ENCODE measurements at regions not wholly inside any gene's neighbourhood (a gene's known extent, or its start where the extent isn't known, plus 50 kb on each side); places are given as distances from the start of the nearest gene placed in this dataset.

- intact Hi-C loops (cut with DNase I; ENCODE audit: low total_unique reads) = no loop called here
- no peak for TF ChIP-seq POLR2A (IDR thresholded peaks at IDR 0.05)
- TF ChIP-seq CTCF (IDR thresholded peaks at IDR 0.05 in 4 of 5, conservative IDR thresholded peaks at IDR 0.05 in 1 of 5) = no peak
- H3K27me3 ChIP-seq = no peaks in the 10 kb centered on the region
Measured at GRCh38 chr6:164208371-164208770, 793.9 kb downstream of the QKI start.

GRCh38 chr6:164206807-164207423, 792.4 kb downstream of the QKI start:
- H3K4me1 ChIP-seq = no peaks in the 10 kb centered on the region
- ATAC-seq (no peak), DNase-seq (no peak)
- H3K4me3 ChIP-seq = no peak overlapping the region
- H3K27ac ChIP-seq = no peak overlapping the region
- no peaks in the 10 kb centered on the region for H3K27me3 ChIP-seq
- in situ Hi-C loops (cut with MboI; ENCODE audit: low sequenced_read_pairs in 4 of 4) = no loop called here
- intact Hi-C loops (cut with DNase I; ENCODE audit: low total_unique reads) = no loop called here
- H3K36me3 ChIP-seq = no peaks in the 10 kb centered on the region
- H3K9me3 ChIP-seq = no peaks in the 10 kb centered on the region
- TF ChIP-seq CTCF (IDR thresholded peaks at IDR 0.05 in 4 of 5, conservative IDR thresholded peaks at IDR 0.05 in 1 of 5) (no peak), POLR2A (IDR thresholded peaks at IDR 0.05) (no peak)

More at GRCh38 chr6:164208371-164208770, 793.9 kb downstream of the QKI start:
- ATAC-seq = no peak
- no peaks in the 10 kb centered on the region for H3K36me3 ChIP-seq
- no peaks in the 10 kb centered on the region for H3K4me1 ChIP-seq
- H3K9me3 ChIP-seq = no peaks in the 10 kb centered on the region
- no peak for DNase-seq
- H3K4me3 ChIP-seq = no peak overlapping the region
- no peak overlapping the region for H3K27ac ChIP-seq
- in situ Hi-C loops (cut with MboI; ENCODE audit: low sequenced_read_pairs in 4 of 4) = no loop called here

- in situ Hi-C loops (cut with MboI; ENCODE audit: low sequenced_read_pairs in 4 of 4) (no loop called here), intact Hi-C loops (cut with DNase I; ENCODE audit: low total_unique reads) (no loop called here)
- Histone ChIP-seq H3K27me3 (no peaks in the 10 kb centered on the region), H3K4me3 (no peak overlapping the region), H3K4me1 (peaks cover 0 to 10% of the 10 kb centered on the region in 2 donors), H3K36me3 (no peaks in the 10 kb centered on the region), H3K27ac (no peak overlapping the region), H3K9me3 (no peaks in the 10 kb centered on the region)
- TF ChIP-seq POLR2A (IDR thresholded peaks at IDR 0.05) (no peak), CTCF (IDR thresholded peaks at IDR 0.05 in 4 of 5, conservative IDR thresholded peaks at IDR 0.05 in 1 of 5) (no peak)
- DNase-seq = no peak
- no peak for ATAC-seq
Measured at GRCh38 chr6:164200071-164200470, 785.6 kb downstream of the QKI start.

GRCh38 chr6:164195942-164196281, 781.4 kb downstream of the QKI start:
- DNase-seq (no peak), ATAC-seq (no peak)
- intact Hi-C loops (cut with DNase I; ENCODE audit: low total_unique reads) = no loop called here
- Histone ChIP-seq H3K9me3 (no peaks in the 10 kb centered on the region), H3K4me3 (no peak overlapping the region), H3K4me1 (peaks cover 0 to 10% of the 10 kb centered on the region in 2 donors), H3K27ac (no peak overlapping the region), H3K27me3 (no peaks in the 10 kb centered on the region), H3K36me3 (no peaks in the 10 kb centered on the region)
- TF ChIP-seq CTCF (IDR thresholded peaks at IDR 0.05 in 4 of 5, conservative IDR thresholded peaks at IDR 0.05 in 1 of 5) = no peak
- TF ChIP-seq POLR2A (IDR thresholded peaks at IDR 0.05) = no peak
- in situ Hi-C loops (cut with MboI; ENCODE audit: low sequenced_read_pairs in 4 of 4) = no loop called here

All from gastrocnemius medialis (tissue), 4 donors.